ENCODE measurements at regions not wholly inside any gene's neighbourhood (a gene's known extent, or its start where the extent isn't known, plus 50 kb on each side); places are given as distances from the start of the nearest gene placed in this dataset.

DNA sequence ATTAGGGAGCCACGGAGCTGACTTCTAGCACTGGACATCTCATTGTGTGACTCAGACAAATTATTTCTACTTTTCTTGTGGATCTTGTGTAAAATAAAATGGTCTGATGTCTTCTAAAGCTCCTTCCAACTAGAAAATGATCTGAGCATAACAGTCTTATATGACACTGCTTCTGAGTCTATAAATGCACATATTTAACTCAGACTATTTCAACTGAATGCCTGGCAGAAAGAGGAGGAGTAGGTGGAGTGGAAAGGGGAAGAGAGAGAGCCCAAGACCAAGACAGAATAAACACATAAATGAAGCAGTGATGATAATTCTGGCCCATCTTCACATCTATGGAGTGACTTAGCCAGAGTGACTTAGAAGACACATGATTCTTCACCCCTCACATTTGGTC, 162.3 kb upstream of the PDZRN3 start:
- TF ChIP-seq POLR2AphosphoS5 (IDR thresholded peaks at IDR 0.05; ENCODE audit: low read depth, low read length) = no peak
- TF ChIP-seq, protein P1, sequence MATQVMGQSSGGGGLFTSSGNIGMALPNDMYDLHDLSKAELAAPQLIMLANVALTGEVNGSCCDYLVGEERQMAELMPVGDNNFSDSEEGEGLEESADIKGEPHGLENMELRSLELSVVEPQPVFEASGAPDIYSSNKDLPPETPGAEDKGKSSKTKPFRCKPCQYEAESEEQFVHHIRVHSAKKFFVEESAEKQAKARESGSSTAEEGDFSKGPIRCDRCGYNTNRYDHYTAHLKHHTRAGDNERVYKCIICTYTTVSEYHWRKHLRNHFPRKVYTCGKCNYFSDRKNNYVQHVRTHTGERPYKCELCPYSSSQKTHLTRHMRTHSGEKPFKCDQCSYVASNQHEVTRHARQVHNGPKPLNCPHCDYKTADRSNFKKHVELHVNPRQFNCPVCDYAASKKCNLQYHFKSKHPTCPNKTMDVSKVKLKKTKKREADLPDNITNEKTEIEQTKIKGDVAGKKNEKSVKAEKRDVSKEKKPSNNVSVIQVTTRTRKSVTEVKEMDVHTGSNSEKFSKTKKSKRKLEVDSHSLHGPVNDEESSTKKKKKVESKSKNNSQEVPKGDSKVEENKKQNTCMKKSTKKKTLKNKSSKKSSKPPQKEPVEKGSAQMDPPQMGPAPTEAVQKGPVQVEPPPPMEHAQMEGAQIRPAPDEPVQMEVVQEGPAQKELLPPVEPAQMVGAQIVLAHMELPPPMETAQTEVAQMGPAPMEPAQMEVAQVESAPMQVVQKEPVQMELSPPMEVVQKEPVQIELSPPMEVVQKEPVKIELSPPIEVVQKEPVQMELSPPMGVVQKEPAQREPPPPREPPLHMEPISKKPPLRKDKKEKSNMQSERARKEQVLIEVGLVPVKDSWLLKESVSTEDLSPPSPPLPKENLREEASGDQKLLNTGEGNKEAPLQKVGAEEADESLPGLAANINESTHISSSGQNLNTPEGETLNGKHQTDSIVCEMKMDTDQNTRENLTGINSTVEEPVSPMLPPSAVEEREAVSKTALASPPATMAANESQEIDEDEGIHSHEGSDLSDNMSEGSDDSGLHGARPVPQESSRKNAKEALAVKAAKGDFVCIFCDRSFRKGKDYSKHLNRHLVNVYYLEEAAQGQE (IDR thresholded peaks at IDR 0.05; ENCODE audit: insufficient read depth in 1 of 2, low read depth in 2 of 2, low read length in 2 of 2) = no peak
- TF ChIP-seq TAF1 (IDR thresholded peaks at IDR 0.05; ENCODE audit: borderline replicate concordance, insufficient read depth, low read length) = no peak
- TF ChIP-seq SIN3A (IDR thresholded peaks at IDR 0.05; ENCODE audit: borderline replicate concordance, insufficient read depth, low read length) = no peak
- TF ChIP-seq FOXP2 (optimal IDR thresholded peaks at IDR 0.05; ENCODE audit: borderline replicate concordance, extremely low read depth, extremely low read length, insufficient read depth) = no peak

Measured in PFSK-1 (cell line).